SJSA1 (cell line): ENCODE measurements at regions not wholly inside any gene's neighbourhood (a gene's known extent, or its start where the extent isn't known, plus 50 kb on each side); places are given as distances from the start of the nearest gene placed in this dataset.
"Not testable (repeated sequence)": the region's sequence is repeated elsewhere in the genome, so short reads cannot be mapped to it uniquely, and the experiment has no call there.

ENCODE experiments used
- DNase-seq, 2 experiments: peaks; one replicate each; pipeline ENCODE4 v3.0.0-alpha.2; 2015 to 2020; ENCODE audit warnings: low spot score in 2 of 2, low read depth in 1 of 2
- H3K27ac ChIP-seq: fragments of 250-450 bp; sonication (Bioruptor Pico); 2 replicates; pipeline ENCODE4 v1.5.1; 2020; ENCODE audit warnings: mild to moderate bottlenecking, moderate library complexity
- H3K27me3 ChIP-seq: fragments of 250-450 bp; sonication (Bioruptor Pico); replicated peaks from 2 replicates; pipeline ENCODE4 v1.5.1; 2020; ENCODE audit warnings: mild to moderate bottlenecking, moderate library complexity
- H3K36me3 ChIP-seq: fragments of 250-450 bp; sonication (Bioruptor Pico); 2 replicates; pipeline ENCODE4 v1.5.1; 2020; ENCODE audit warnings: mild to moderate bottlenecking
- H3K4me1 ChIP-seq: fragments of 250-450 bp; sonication (Bioruptor Pico); replicated peaks from 2 replicates; pipeline ENCODE4 v1.6.1; 2021; ENCODE audit warnings: mild to moderate bottlenecking
- H3K4me3 ChIP-seq: fragments of 250-450 bp; sonication (Bioruptor Pico); 2 replicates; pipeline ENCODE4 v1.5.1; 2020; ENCODE audit warnings: mild to moderate bottlenecking
- H3K9me3 ChIP-seq: fragments of 250-450 bp; sonication (Bioruptor Pico); replicated peaks from 2 replicates; pipeline ENCODE4 v1.5.1; 2020; ENCODE audit warnings: mild to moderate bottlenecking

GRCh38 chr3:94647131-94647530, 584.3 kb downstream of the NSUN3 start:
- H3K9me3 ChIP-seq, result no peaks in the 10 kb centered on the region
- no peaks in the 10 kb centered on the region for H3K4me1 ChIP-seq
- H3K27ac ChIP-seq, result no peak overlapping the region
- H3K4me3 ChIP-seq, result no peak overlapping the region
- DNase-seq, result no peak
- H3K36me3 ChIP-seq, result no peaks in the 10 kb centered on the region
- no peaks in the 10 kb centered on the region for H3K27me3 ChIP-seq

- not testable (repeated sequence) for H3K27ac ChIP-seq, H3K36me3 ChIP-seq, H3K9me3 ChIP-seq, DNase-seq, H3K4me1 ChIP-seq, H3K27me3 ChIP-seq, H3K4me3 ChIP-seq
Observed at GRCh38 chr3:94648270-94649180, 585.7 kb downstream of the NSUN3 start.

- Histone ChIP-seq H3K27ac (no peak overlapping the region), H3K9me3 (no peaks in the 10 kb centered on the region), H3K36me3 (no peaks in the 10 kb centered on the region), H3K4me1 (no peaks in the 10 kb centered on the region), H3K4me3 (no peak overlapping the region), H3K27me3 (no peaks in the 10 kb centered on the region)
- no peak for DNase-seq
Observed at GRCh38 chr3:94654096-94654495, 591.2 kb downstream of the NSUN3 start.

GRCh38 chr3:94665922-94666321, 603.1 kb downstream of the NSUN3 start:
- Histone ChIP-seq H3K36me3 (no peaks in the 10 kb centered on the region), H3K4me1 (no peaks in the 10 kb centered on the region), H3K27ac (no peak overlapping the region), H3K4me3 (no peak overlapping the region), H3K9me3 (no peaks in the 10 kb centered on the region), H3K27me3 (no peaks in the 10 kb centered on the region)
- DNase-seq, result no peak

- Histone ChIP-seq H3K4me3 (no peak overlapping the region), H3K4me1 (peaks cover 4% of the 10 kb centered on the region; the same call in 1 of the 2 replicates), H3K27ac (no peak overlapping the region), H3K36me3 (no peaks in the 10 kb centered on the region), H3K9me3 (no peaks in the 10 kb centered on the region), H3K27me3 (no peaks in the 10 kb centered on the region)
- no peak for DNase-seq
Observed at GRCh38 chr3:94671078-94671477, 608.2 kb downstream of the NSUN3 start.

GRCh38 chr3:94673876-94674275, 611.0 kb downstream of the NSUN3 start:
- no peak for DNase-seq
- Histone ChIP-seq H3K36me3 (no peaks in the 10 kb centered on the region), H3K4me3 (no peak overlapping the region), H3K27me3 (no peaks in the 10 kb centered on the region), H3K9me3 (no peaks in the 10 kb centered on the region), H3K4me1 (peaks cover 4% of the 10 kb centered on the region; the same call in 1 of the 2 replicates), H3K27ac (no peak overlapping the region)

GRCh38 chr3:94686208-94686607, 623.3 kb downstream of the NSUN3 start:
- Histone ChIP-seq H3K36me3 (no peaks in the 10 kb centered on the region), H3K27ac (no peak overlapping the region), H3K4me3 (no peak overlapping the region), H3K9me3 (no peaks in the 10 kb centered on the region), H3K4me1 (no peaks in the 10 kb centered on the region), H3K27me3 (no peaks in the 10 kb centered on the region)
- no peak for DNase-seq

- Histone ChIP-seq H3K4me3 (no peak overlapping the region), H3K36me3 (no peaks in the 10 kb centered on the region), H3K27me3 (no peaks in the 10 kb centered on the region), H3K9me3 (no peaks in the 10 kb centered on the region), H3K4me1 (no peaks in the 10 kb centered on the region), H3K27ac (no peak overlapping the region)
- DNase-seq, result no peak
Observed at GRCh38 chr3:94693997-94694640, 631.3 kb downstream of the NSUN3 start.

- Histone ChIP-seq H3K4me1 (no peaks in the 10 kb centered on the region), H3K27me3 (no peaks in the 10 kb centered on the region)
Observed at GRCh38 chr3:94694894-94695293, 632.0 kb downstream of the NSUN3 start.

GRCh38 chr3:94704467-94704866, 641.6 kb downstream of the NSUN3 start:
- H3K27me3 ChIP-seq, result no peaks in the 10 kb centered on the region
- H3K4me1 ChIP-seq, result no peaks in the 10 kb centered on the region
- H3K4me3 ChIP-seq, result no peak overlapping the region
- no peak overlapping the region for H3K27ac ChIP-seq
- H3K36me3 ChIP-seq, result no peaks in the 10 kb centered on the region
- no peak for DNase-seq
- H3K9me3 ChIP-seq, result no peaks in the 10 kb centered on the region

More at GRCh38 chr3:94694894-94695293, 632.0 kb downstream of the NSUN3 start:
- H3K9me3 ChIP-seq, result no peaks in the 10 kb centered on the region
- no peaks in the 10 kb centered on the region for H3K36me3 ChIP-seq
- no peak for DNase-seq
- H3K27ac ChIP-seq, result no peak overlapping the region
- no peak overlapping the region for H3K4me3 ChIP-seq

- no peaks in the 10 kb centered on the region for H3K4me1 ChIP-seq
- no peaks in the 10 kb centered on the region for H3K27me3 ChIP-seq
- no peaks in the 10 kb centered on the region for H3K9me3 ChIP-seq
- no peak for DNase-seq
- H3K4me3 ChIP-seq, result no peak overlapping the region
- H3K36me3 ChIP-seq, result no peaks in the 10 kb centered on the region
- H3K27ac ChIP-seq, result no peak overlapping the region
Observed at GRCh38 chr3:94709249-94709902, 646.5 kb downstream of the NSUN3 start.

- Histone ChIP-seq H3K4me1 (no peaks in the 10 kb centered on the region), H3K9me3 (no peaks in the 10 kb centered on the region), H3K4me3 (no peak overlapping the region), H3K27me3 (no peaks in the 10 kb centered on the region), H3K27ac (no peak overlapping the region), H3K36me3 (no peaks in the 10 kb centered on the region)
- DNase-seq, result no peak
Observed at GRCh38 chr3:94714194-94714593, 651.3 kb downstream of the NSUN3 start.

- H3K9me3 ChIP-seq, result no peaks in the 10 kb centered on the region
Observed at GRCh38 chr3:94716326-94717018, 653.6 kb downstream of the NSUN3 start.

More at GRCh38 chr3:94716326-94717018, 653.6 kb downstream of the NSUN3 start:
- Histone ChIP-seq H3K4me3 (no peak overlapping the region), H3K27me3 (no peaks in the 10 kb centered on the region), H3K27ac (no peak overlapping the region), H3K4me1 (no peaks in the 10 kb centered on the region), H3K36me3 (no peaks in the 10 kb centered on the region)
- no peak for DNase-seq
